ENCODE measurements at regions not wholly inside any gene's neighbourhood (a gene's known extent, or its start where the extent isn't known, plus 50 kb on each side); places are given as distances from the start of the nearest gene placed in this dataset.

DNA sequence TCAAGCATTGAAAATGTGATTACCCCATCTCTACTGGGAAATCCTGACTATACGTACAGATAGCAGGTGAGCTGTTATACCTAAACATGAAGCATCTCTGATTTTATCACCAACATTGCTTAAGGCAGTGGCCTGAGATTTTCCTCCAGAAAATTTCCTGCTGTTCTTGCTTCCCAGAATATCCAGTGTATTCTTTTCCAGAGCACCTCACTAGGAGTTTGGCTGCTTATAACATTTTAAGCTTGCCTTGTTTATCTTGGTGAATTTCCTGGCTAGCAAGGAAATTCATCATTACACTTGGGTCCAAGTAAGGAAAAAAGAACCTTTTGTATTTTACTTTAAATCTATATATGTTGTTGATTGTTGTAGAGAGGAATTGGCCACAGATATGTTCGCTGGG is 73.0 kb upstream of the CLCN4 start:
- DNase-seq (ENCODE audit: low spot score), result no peak

DNA sequence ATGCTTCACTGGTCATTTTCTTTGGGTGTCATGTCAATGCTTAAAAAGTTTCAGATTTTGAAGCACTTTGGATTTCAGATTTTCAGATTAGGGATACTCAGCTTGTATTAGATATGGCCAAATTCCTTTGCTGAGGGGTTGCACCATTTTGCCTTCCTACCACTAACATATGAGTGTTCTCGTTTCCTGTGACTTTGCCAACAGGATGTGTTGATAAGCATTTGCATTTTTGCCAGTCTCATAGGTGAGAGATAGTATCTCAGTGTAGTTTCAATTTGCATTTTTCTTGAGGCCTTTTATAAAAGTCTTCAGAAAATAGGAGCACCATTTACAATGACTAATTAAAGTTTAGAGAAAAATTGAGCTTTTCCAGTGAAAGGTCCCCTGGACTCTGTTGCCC is 71.6 kb upstream of the CLCN4 start:
- peak; percentile 47 for DNase-seq (ENCODE audit: low spot score)

DNA sequence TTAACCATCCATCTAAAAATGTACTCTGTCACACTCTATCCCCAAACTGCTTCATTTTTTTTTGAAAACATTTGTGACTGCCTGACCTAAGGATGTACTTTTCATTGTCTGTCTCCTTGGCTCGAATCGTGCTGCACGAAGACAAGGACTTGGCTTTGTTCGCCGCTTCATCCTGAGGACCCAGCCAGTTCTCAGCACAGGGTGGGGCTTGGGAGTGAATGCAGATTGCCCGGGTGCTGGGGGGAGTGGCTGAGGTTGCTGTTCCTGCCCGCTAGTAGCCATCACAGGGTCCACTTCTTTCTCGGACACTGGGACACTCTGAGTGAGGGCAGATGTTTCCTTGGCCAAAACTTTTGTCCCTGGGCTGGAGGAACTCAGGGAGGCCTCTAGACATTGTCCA is 70.1 kb upstream of the CLCN4 start:
- no peak for DNase-seq (ENCODE audit: low spot score)

DNA sequence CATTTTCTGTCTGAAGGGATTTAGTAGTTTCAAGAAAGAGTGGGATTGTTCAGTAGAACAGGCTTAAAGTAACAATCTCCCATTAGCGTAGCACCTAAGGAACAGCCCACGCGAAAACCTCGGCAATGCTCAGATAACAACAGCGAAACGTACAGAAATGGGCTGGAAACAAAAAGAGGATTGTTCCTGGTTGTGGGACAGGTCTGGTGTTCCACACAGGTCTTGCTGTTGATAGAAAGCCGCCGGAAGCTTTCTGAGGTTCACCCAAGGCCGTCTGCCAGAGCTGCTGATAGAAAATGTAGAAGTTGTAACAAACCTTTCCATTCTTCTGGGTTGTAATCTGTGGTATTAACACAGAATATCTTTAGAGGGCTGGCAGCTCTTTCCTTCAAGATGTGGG is 69.4 kb upstream of the CLCN4 start:
- DNase-seq (ENCODE audit: low spot score), result no peak

DNA sequence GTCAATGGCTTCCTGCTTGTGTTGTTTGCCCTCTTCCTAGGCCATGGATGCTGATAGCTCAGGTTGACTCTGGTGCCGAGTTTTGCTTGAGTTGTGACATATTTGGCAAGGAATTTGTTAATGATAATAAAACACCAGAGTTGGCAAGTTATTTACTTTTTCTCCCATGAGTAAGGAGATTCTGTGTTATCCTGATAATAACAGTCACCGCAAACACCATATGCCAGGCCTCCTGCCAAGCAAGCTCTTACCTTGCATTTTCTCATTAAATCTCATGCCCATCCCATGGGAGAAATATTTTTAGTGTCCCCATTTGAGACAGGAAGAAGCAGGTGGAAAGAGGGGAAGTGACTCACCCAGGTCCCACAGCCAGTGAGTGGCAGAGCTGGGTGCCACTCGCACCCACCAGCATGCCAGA is 67.4 kb upstream of the CLCN4 start:
- DNase-seq (ENCODE audit: low spot score), result no peak

DNA sequence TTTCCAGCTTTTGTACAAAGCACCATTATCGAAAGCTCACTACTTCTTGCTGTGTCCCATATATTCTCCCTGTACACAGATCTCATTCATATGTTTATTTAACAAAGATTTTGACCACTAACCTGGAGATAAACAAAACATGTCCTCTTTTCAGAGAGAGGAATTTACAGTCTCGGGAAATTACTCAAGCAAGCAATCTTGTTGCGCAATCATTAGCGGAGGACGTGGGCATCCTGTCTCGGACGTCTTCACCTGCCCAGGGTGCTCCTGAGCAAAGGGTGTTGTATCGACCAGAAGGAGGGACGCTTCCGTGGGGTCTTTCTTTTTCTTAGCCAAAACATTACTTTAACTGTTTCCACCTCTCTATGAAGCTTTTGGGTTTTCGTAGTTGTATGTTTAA is 66.5 kb upstream of the CLCN4 start:
- DNase-seq (ENCODE audit: low spot score), result no peak

DNA sequence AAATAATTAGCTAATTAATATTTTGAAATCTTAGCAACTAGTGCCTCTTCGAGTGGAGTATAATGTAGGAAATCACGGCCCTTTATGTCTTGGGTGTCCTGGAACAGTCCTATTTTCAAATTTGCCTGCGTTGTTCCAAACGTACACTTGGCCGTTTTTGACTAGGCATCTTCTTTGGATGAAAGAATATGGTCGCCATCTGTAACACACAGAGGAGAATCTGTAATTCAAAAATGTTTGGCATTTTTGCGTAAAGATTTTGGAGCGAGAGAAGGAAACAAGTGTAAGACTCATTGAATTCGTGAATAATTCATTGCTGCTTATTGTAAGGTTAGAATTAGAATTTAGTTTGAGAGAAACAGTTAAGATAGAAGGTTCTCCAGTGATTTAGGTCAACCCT is 61.5 kb upstream of the CLCN4 start:
- DNase-seq (ENCODE audit: low spot score), result no peak

DNA sequence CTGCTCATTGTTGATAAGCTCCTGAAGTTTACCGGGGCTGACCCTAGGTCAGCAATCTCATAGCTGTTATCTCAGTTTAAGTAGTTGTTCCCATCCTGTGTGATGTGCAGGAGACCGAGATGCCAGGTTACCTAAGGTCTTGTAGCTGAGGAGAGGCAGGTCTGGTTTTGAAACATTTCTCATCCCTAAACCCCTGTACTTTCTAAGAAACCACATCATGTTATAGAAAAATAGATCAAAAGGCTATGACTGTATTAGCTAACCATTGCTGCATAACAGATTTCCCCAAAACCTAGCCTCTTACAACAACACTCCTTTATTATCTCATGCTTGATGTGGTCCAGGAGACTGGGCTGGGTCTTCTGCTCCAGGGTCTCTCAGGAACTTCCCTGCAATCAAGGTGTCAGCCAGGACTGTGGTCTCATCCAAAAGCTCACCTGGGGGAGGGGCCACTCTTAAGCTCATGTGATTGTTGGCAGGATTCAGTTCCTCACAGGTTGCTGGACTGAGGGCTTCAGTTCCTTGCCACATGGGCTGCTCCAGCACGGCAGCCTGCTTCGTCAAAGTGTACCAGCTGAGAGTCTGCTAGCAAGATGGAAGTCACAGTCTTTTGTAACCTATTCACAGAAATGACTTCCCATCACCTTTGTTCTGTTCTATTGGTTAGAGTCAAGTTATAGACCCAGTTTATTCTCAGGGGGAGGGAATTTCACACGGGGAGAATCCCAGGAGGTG is 60.9 kb upstream of the CLCN4 start:
- DNase-seq (ENCODE audit: low spot score), result no peak

DNA sequence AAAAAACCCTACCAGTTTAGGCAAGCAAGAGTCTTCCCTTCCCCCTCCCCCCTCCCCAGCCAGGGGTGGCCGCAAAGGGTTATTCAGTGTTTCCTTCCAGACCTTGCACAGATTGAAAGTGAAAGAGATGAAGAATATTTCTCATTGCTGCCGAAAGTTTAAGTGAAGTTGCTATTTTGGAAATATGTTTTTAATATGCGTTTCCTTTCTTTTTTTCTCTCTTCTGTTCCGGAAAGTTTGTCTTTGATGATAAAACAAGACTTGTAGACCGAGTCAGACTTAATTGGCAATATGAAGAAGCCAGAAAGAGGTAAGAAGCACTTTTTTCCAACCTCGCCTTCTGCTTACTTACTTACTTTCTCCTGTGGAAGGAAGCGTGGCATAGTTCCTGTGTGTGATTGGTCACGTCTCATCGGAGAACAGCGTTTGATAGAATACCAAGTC is 58.5 kb upstream of the CLCN4 start:
- peak; percentile 66 for DNase-seq (ENCODE audit: low spot score)

DNA sequence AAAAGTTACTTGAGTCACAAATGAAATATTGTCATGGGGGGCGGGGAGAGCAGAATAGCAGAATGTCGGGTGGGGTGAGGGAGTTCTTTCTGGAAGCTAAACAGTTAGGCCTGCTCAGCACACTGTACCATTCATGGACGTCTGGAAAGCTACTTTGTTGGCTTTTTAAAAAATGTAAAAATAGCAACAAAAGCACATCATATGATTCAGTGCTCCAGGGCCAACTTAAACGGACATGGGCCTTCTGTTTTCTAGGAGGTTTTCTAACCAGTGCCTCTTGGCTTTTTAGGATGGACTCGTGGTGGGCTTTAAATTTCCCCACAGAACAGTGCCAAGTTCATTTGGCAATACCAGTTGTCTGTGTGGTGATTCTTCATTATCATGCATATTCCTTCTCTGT is 57.4 kb upstream of the CLCN4 start:
- DNase-seq (ENCODE audit: low spot score), result no peak

DNA sequence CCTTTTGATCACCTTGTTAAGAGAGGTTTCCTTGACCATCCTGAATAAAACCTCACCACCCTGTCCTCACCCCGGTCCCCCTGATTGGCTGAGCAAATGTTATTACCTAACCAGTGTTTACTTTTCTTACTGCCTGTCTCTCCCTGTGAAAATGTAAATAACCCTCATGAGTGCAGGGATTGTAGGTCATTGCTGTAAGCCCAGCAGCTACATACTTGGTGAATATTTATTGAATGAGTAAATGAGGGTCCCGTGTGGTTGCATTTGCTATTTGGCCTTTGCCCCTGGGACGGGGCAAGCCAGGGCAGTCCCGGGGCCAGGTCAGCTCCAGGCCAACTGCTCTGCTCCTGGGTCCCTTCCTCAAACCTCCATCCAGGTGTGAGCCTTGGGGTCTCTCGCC is 55.5 kb upstream of the CLCN4 start:
- no peak for DNase-seq (ENCODE audit: low spot score)

DNA sequence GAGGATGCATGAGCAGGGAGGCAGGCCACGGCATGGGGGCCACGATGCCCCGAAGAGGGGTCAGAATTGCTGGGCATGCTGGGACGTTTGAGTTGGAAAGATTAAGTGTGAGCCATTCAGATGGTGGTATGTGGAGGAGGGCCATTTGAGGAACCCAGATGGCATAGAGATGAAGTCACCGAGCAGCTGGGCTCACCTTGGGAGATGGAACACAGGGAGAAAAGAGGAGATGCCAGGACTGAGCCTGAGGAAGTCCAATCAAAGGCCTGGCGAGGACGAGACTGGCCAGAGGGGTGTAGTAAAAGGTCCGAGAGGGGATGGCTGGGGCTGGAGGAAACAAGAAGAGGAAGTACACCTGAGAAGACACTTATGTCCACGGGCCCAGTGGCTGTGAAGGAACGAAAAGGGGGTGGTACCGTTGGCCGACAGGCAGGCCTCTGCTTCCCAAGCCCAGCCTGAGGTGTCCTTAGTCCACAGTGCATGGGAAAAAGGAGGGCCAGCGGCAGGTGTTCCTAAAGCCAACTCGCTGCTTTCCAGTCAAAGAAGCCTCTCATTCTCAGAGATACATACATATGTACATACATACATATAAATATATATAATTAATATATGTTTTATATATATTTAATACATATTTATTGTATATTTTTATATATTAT is 54.6 kb upstream of the CLCN4 start:
- DNase-seq (ENCODE audit: low spot score), result no peak

DNA sequence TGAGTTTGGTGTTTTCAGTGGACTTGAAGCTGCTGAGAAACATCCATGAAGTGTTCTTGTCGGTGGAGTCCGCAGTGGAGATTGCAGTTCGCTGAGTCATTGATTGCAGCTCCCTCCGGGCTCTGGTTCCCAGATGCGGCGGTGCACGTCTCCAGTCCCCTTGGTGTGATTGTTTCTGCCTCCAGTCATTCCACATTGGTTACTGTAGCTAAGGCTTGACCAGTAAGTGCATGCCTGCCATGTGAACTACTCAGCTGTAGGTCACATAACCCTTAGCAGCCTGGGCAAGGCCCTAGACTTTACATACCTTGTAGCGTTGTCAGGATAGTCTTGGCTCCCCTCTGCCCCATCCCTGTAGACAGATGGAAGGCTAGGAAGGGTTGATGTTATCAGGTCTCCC is 53.8 kb upstream of the CLCN4 start:
- DNase-seq (ENCODE audit: low spot score), result no peak

DNA sequence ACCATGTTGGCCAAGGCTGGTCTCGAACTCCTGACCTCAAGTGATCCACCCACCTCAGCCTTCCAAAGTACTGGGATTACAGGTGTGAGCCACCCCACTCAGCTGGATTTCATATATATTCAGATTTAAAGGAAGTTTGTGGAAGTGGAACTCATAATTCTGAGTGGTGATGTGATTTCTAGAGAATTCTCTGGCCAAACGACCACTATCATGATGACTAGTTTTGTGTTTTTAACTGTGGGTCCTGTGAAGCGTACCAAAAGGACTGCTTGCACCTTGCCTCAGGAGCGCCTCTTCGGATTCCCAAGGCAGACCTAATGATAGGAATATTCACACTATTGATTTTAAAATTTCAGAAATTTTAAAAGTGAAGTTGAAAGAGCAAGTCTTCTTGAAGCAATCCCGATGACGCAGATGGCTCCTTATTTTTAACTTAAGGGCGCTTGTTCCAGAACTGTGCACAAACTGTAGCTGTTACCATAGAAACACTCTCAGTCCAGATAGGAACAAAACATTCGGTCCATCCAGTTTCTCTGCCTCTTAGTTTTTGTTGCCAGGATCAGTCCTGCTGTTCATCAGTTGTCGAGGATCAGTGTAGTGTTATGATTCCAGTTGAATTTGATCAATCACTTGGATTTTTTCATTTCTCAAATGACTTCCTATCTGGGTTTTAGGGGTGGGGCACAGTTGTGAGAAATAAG is 51.7 kb upstream of the CLCN4 start:
- DNase-seq (ENCODE audit: low spot score), result no peak

DNA sequence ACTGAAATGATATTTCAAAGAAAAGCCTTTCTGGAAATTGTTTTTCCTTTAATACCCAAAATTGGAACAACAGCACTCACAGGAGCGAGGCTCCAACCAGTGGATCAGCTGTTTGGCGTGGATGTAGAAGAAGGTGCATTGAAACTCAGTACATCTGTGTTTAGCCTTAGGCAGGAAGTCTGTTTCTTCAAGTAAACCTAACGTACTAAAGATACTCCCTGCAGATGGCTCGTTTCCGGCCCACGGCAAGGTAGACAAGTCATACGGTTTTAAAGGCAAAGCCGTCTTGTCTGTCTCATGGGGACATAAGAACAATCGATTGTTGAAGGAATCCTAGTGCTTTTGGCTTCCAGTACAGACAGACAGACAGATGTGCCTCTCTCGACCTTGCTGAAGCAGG is 50.0 kb upstream of the CLCN4 start:
- DNase-seq (ENCODE audit: low spot score), result peak; percentile 68

All from CD4-positive, alpha-beta T cell treated with Interleukin-15 for 4 hours (primary cell).